Hematopoietic multipotent progenitor cell treated with erythropoietin and hydrocortisone succinate and interleukin-3 and kit ligand, for 6 days (in vitro differentiated cells): ENCODE measurements at regions not wholly inside any gene's neighbourhood (a gene's known extent, or its start where the extent isn't known, plus 50 kb on each side); places are given as distances from the start of the nearest gene placed in this dataset.
"Not testable (repeated sequence)": the region's sequence is repeated elsewhere in the genome, so short reads cannot be mapped to it uniquely, and the experiment has no call there.

Experiments used
- DNase-seq: peaks from one replicate; pipeline ENCODE4 v3.0.0-alpha.2; 2015

DNA sequence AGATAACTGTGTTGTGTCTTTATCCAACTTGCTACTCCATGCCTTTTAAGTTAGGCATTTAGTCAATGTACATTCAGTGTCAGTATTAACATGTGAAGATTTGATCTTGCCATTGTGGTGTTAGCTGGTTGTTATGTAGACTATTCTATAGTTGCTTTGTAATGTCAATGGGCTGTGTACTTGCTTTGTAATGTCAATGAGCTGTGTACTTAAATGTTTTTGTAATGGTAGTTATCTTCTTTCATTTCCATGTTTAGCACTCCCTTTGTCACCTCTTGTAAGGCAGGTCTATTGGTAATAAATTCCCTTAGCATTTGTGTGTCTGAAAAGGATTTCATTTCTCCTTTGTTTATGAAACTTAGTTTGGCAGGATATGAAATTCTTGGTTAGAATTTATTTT, 53.4 kb downstream of the MC4R start:
- no peak for DNase-seq

GRCh38 chr18:60311676-60312360, 60.8 kb downstream of the MC4R start:
- DNase-seq, result no peak

- DNase-seq, result no peak
Observed at GRCh38 chr18:60295674-60296073, 76.9 kb downstream of the MC4R start.

GRCh38 chr18:60292186-60292585, 80.4 kb downstream of the MC4R start:
- no peak for DNase-seq

DNA sequence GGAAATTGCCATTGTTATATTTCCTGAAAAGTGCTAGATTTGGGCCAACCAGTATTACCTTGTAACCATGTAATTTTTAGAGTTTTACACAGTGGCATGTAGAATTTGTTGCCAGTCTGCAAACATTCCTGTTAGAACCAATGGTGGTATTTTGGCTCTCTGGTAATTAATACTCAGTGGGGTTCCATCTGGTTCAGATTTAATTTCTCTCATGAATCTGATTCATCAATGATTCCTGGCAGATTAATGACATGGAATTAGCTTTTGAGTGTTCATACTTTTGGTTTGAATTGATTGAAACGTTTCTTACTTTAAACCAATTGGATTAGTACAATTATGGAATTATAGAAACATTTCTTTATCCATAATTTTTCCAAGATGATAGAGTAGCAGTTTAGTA, 93.2 kb downstream of the MC4R start:
- DNase-seq, result no peak

- DNase-seq, result no peak
Observed at GRCh38 chr18:60277855-60278480, 94.6 kb downstream of the MC4R start.

GRCh38 chr18:60267391-60268058, 105.0 kb downstream of the MC4R start:
- DNase-seq, result no peak

DNA sequence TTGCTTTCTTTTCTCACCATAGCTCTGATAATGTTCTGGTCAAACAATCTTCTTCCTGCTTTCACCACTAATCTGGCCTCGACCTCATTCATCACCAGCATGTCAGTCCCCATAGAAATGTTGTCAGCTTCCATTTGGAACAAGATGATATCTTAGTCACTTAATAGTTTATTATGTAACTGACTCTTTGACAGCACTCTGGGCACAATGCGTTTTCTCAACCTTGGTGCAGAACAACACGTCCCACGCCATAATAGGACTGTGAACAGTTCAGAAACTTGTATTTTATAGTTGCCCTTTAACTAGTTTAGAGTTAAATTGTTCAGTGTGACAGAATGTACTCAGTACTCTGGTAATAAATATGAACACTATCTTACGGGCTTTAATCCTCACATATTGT, 106.0 kb downstream of the MC4R start:
- DNase-seq, result no peak

DNA sequence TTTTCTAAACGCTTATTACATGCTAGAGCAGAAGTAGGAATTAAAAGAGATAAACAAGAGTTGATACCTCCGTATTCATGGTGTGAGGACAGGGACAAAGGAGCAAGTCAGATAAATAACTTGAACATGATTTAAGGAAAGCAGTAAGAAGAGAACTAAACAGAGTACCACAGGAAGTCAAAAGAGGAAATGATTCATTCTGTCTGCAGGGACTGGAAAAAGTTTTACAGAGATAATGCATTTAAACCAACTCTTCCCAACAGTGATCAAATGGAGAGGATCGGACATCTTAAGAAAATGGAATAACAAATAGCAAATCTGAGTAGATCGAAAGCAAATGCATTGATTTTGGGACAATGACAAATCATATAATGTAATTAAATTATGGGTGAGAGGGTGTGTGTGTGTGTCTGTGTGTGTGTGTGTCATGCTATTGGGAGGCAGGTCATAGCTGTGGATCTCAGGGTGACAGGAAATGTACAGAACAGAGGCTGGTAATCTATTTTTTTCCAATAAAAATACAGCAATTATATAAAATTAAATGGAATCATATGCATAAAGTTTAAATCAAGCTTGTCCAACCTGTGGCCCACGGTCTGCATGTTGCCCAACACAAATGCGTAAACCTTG, 113.4 kb downstream of the MC4R start:
- DNase-seq, result no peak

DNA sequence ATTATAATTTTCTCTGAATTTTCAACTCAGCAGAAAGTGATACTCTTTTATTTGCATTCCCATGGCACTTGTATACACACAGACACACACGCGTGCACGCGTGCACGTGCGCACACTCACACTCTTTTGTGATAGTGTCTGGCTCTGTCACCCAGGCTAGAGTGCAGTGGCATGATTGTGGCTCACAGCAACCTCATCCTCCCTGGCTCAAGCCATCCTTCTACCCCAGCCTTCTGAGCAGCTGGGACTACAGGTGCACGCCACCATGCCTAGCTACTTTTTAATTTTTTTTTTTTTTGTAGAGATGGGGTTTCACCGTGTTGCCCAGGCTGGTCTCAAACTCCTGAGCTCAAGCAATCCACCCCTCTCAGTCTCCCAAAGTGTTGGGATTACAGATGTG, 123.2 kb downstream of the MC4R start:
- no peak for DNase-seq

- DNase-seq, result no peak
Observed at GRCh38 chr18:60248336-60249330, 123.9 kb downstream of the MC4R start.

- no peak for DNase-seq
Observed at GRCh38 chr18:60247103-60247502, 125.5 kb downstream of the MC4R start.

GRCh38 chr18:60246606-60247005, 126.0 kb downstream of the MC4R start:
- DNase-seq, result peak; percentile 20

GRCh38 chr18:60245096-60245495, 127.5 kb downstream of the MC4R start:
- DNase-seq, result no peak

DNA sequence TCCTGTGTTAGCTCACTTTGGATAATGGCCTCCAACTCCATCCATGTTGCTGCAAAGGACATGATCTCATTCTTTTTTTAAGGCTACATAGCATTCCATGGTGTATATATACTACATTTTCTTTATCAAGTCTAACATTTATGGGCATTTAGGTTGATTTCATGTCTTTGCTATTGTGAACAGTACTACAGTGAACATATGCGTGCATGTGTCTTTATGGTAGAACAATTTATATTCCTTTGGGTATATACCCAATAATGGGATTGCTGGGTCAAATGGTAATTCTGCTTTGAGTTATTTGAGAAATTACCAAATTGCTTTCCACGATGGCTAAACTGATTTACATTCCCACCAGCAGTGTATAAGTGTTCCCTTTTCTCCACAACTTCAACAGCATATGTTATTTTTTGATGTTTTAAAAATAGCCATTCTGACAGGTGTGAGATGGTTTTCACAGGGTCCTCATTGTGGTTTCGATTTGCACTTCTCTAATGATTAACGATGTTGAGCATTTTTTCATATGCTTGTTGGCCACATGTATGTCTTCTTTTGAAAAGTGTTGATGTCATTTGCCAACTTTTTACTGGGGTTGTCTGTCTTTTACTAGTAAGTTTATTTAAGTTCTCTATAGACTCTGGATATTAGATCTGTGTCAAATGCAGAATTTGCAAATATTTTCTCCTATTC, 133.4 kb downstream of the MC4R start:
- DNase-seq, result not testable (repeated sequence)

GRCh38 chr18:60235164-60235563, 137.4 kb downstream of the MC4R start:
- DNase-seq, result no peak

DNA sequence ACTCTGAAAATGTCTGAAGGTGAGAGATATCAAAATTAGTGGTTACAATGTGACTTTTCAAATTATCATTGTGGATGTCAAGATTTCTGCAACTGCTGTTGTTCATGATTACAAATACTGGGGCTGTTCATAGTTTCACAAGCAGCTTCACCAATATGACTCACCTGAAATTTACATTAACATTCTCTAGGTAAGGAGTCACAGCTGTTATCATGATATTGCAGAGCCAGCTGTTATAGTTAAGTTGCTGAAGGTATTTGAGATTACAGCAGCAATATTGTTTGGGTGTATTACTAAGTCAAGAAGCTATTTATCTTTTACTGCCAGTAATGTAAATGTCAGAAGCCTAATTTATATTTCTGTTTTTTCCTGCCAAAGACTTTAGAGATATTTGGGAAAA, 140.0 kb downstream of the MC4R start:
- DNase-seq, result no peak

GRCh38 chr18:60228609-60229595, 143.7 kb downstream of the MC4R start:
- DNase-seq, result no peak

DNA sequence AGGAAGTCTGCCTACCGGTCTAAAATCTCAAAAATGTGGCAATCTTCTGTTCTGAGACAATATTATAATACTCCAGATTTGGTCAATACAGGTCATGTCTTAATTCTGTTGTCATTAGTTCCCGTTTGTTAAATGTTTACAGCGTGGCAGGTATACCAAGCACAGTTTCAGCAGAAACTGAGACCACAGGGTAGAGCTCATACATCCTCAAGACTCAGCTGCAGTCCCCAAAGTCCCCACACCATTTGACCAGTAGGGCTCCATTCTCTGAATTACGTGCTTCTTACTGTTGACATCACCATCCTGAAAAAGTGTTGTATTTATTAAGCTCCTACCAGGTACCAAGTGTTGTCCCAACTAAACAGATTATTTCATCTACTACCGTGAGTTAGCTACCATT, 157.1 kb downstream of the MC4R start:
- no peak for DNase-seq

- peak; percentile 6 for DNase-seq
Observed at GRCh38 chr18:60209042-60209441, 163.5 kb downstream of the MC4R start.

DNA sequence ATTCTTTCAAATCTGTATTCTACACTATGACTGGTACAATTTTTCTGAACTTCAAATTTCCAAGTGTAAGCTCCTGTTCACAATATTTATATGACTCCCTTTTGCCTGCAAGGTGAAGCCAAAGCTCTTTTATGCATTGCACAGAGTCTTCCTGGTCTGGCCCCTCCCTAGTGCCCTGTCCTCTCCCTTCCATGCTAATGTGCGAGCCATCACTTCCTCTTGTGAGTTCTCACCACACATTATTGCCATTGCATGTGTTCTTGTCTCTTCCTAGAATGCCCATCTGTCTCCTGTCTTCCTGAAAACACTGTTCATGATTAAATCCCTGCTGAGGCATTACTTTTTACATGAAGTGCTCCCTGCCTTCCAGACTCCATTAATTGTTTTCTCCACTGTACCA, 169.9 kb downstream of the MC4R start:
- peak; percentile 13 for DNase-seq
